ENCODE measurements at regions not wholly inside any gene's neighbourhood (a gene's known extent, or its start where the extent isn't known, plus 50 kb on each side); places are given as distances from the start of the nearest gene placed in this dataset.
A peak's percentile ranks its signal among the peaks of the same experiment; 100 is the strongest.

- no peak for TF ChIP-seq CTCF (IDR thresholded peaks at IDR 0.05; ENCODE audit: borderline replicate concordance, extremely low read depth, insufficient read depth)
- Histone ChIP-seq H3K36me3 (ENCODE audit: control insufficient read depth in 2 of 3, insufficient read depth in 3 of 3, low read length in 3 of 3) (no peaks in the 10 kb centered on the region), H3K27me3 (ENCODE audit: control insufficient read depth, insufficient read depth, low read length) (no peaks in the 10 kb centered on the region), H3K9me3 (ENCODE audit: control insufficient read depth in 2 of 3, insufficient read depth in 1 of 3, low read length in 3 of 3) (no peaks in the 10 kb centered on the region), H3K27ac (ENCODE audit: low read depth in 2 of 2, low read length in 2 of 2) (no peak overlapping the region), H3K4me3 (ENCODE audit: low read length in 3 of 3) (no peak overlapping the region), H3K9ac (ENCODE audit: low read length in 3 of 3) (no peak overlapping the region), H3K4me1 (ENCODE audit: control insufficient read depth in 2 of 3, insufficient read depth in 2 of 3, low read depth in 1 of 3, low read length in 3 of 3) (peaks cover 0 to 5% (median 0%) of the 10 kb centered on the region in 3 donors)
- peak in 1 of 5 donors; percentile 37 for DNase-seq
- intact Hi-C loops (cut with DNase I), result no loop called here
- no peak for FAIRE-seq
These were observed 55.8 kb upstream of the PRDX6 start for GRCh38 chr1:173421286-173421685.

DNA sequence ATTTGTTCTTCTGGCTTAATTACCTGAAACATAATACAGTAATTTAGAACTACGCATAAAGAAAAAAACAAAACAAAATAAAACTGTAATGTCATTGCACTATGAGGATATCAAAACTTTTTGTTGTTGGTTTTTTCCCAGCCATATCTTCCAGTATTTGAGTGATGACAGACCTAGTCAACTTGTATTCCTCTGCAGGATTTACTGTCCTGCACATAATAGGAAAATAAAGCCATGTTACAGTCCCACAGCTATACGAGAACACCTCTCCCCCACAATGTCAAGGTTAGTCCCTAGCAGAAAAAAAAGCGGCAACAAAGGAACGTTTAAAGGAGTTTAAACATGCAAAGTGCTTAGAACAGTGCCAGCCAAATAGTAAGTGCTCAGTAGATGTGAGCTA, 55.3 kb upstream of the PRDX6 start:
- Histone ChIP-seq H3K4me1 (ENCODE audit: control insufficient read depth in 2 of 3, insufficient read depth in 2 of 3, low read depth in 1 of 3, low read length in 3 of 3) (peaks cover 0 to 5% (median 0%) of the 10 kb centered on the region in 3 donors), H3K9ac (ENCODE audit: low read length in 3 of 3) (no peak overlapping the region), H3K27ac (ENCODE audit: low read depth in 2 of 2, low read length in 2 of 2) (no peak overlapping the region), H3K9me3 (ENCODE audit: control insufficient read depth in 2 of 3, insufficient read depth in 1 of 3, low read length in 3 of 3) (no peaks in the 10 kb centered on the region), H3K36me3 (ENCODE audit: control insufficient read depth in 2 of 3, insufficient read depth in 3 of 3, low read length in 3 of 3) (no peaks in the 10 kb centered on the region), H3K4me3 (ENCODE audit: low read length in 3 of 3) (no peak overlapping the region), H3K27me3 (ENCODE audit: control insufficient read depth, insufficient read depth, low read length) (no peaks in the 10 kb centered on the region)
- TF ChIP-seq CTCF (IDR thresholded peaks at IDR 0.05; ENCODE audit: borderline replicate concordance, extremely low read depth, insufficient read depth), result no peak
- intact Hi-C loops (cut with DNase I), result no loop called here
- no peak for DNase-seq
- FAIRE-seq, result no peak

DNA sequence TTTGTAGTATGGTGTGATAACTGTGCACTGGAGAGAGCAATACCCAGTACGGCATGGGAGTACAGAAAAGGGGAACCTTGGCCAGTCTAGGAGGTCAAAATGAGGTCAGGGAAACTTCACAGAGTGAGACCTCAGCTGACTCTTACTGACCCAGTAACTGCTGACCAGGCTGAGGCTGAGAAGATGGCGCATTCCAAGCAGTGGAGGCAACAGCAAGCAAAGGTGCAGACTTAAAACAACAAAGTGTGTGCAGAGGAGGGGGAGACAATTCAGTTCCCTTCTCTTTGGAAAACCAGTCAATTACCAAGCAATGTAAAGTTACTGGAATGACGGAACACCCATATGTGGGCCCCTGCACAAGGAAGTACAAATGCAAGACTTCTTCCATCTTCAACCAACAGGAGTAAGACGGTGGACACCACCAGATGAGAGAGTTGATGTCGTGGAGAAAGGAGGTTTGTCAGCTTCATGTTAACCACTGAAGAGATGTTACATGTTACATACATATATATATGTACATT, 54.6 kb upstream of the PRDX6 start:
- H3K27ac ChIP-seq (ENCODE audit: low read depth in 2 of 2, low read length in 2 of 2), result no peak overlapping the region
- H3K36me3 ChIP-seq (ENCODE audit: control insufficient read depth in 2 of 3, insufficient read depth in 3 of 3, low read length in 3 of 3), result no peaks in the 10 kb centered on the region
- FAIRE-seq, result no peak
- H3K9ac ChIP-seq (ENCODE audit: low read length in 3 of 3), result no peak overlapping the region
- TF ChIP-seq CTCF (IDR thresholded peaks at IDR 0.05; ENCODE audit: borderline replicate concordance, extremely low read depth, insufficient read depth), result no peak
- peaks cover 0 to 5% (median 0%) of the 10 kb centered on the region in 3 donors for H3K4me1 ChIP-seq (ENCODE audit: control insufficient read depth in 2 of 3, insufficient read depth in 2 of 3, low read depth in 1 of 3, low read length in 3 of 3)
- DNase-seq, result no peak
- H3K27me3 ChIP-seq (ENCODE audit: control insufficient read depth, insufficient read depth, low read length), result no peaks in the 10 kb centered on the region
- no peaks in the 10 kb centered on the region for H3K9me3 ChIP-seq (ENCODE audit: control insufficient read depth in 2 of 3, insufficient read depth in 1 of 3, low read length in 3 of 3)
- no peak overlapping the region for H3K4me3 ChIP-seq (ENCODE audit: low read length in 3 of 3)
- intact Hi-C loops (cut with DNase I), result no loop called here

- intact Hi-C loops (cut with DNase I), result no loop called here
- no peak overlapping the region for H3K9ac ChIP-seq (ENCODE audit: low read length in 3 of 3)
- H3K9me3 ChIP-seq (ENCODE audit: control insufficient read depth in 2 of 3, insufficient read depth in 1 of 3, low read length in 3 of 3), result no peaks in the 10 kb centered on the region
- no peak for FAIRE-seq
- no peak for DNase-seq
- no peak for TF ChIP-seq CTCF (IDR thresholded peaks at IDR 0.05; ENCODE audit: borderline replicate concordance, extremely low read depth, insufficient read depth)
- H3K27me3 ChIP-seq (ENCODE audit: control insufficient read depth, insufficient read depth, low read length), result no peaks in the 10 kb centered on the region
- H3K4me1 ChIP-seq (ENCODE audit: control insufficient read depth in 2 of 3, insufficient read depth in 2 of 3, low read depth in 1 of 3, low read length in 3 of 3), result peaks cover 0 to 5% (median 0%) of the 10 kb centered on the region in 3 donors
- no peaks in the 10 kb centered on the region for H3K36me3 ChIP-seq (ENCODE audit: control insufficient read depth in 2 of 3, insufficient read depth in 3 of 3, low read length in 3 of 3)
- H3K27ac ChIP-seq (ENCODE audit: low read depth in 2 of 2, low read length in 2 of 2), result no peak overlapping the region
- H3K4me3 ChIP-seq (ENCODE audit: low read length in 3 of 3), result no peak overlapping the region
These were observed 53.8 kb upstream of the PRDX6 start for GRCh38 chr1:173423291-173423690.

Measured in kidney (tissue), 13 donors.